ENCODE measurements at regions not wholly inside any gene's neighbourhood (a gene's known extent, or its start where the extent isn't known, plus 50 kb on each side); places are given as distances from the start of the nearest gene placed in this dataset.
"Not testable (repeated sequence)": the region's sequence is repeated elsewhere in the genome, so short reads cannot be mapped to it uniquely, and the experiment has no call there.

DNA sequence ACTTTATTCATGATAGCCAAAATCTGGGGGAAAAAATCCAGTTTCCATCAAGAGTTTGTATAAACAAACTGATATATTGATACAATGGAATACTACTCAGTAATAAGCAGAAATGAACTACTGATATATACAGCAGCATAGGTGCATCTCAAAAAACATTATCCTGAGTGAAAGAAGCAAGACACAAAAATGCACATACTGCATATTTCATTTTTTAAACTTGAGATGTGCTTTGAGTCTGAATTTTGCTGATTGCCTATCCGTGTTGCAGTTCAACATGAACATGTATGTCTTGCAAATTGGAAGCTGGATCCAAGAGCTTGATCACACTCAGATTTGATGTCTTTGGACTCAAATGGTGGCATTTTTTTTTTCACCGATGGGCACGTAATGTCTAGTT, 132.4 kb downstream of the TSEN15 start:
- no peak for DNase-seq (ENCODE audit: low read depth in 2 of 2)

DNA sequence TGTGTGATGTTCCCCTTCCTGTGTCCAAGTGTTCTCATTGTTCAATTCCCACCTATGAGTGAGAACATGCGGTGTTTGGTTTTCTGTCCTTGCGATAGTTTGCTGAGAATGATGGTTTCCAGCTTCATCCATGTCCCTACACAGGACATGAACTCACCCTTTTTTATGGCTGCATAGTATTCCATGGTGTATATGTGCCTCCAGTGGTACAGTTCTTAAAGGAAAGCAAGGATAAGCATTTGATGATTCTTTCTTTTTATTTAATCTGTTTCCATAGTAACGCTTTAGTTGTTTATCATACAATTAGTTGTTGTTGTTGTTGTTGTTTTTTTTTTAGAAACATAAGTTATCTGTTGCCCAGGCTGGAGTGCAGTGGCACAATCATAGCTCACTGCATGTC, 133.1 kb downstream of the TSEN15 start:
- not testable (repeated sequence) for DNase-seq (ENCODE audit: low read depth in 2 of 2)

DNA sequence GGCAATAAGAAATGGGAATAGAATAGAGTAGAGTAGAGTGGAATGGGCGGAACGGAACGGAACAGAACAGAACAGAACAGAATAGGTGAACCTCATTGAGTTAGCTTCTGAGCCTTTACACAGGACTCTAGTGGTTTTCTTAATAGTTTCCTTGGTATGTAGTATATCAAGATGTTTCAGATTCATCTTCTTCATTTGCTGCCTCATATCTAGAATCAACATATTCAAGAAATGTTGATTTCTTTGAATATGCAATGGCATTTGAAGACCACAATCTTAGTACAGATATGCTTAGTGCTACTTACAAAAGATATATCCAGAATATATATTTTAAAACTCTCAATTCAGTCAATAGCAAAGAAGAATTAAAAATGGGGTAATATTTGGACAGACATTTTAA, 133.8 kb downstream of the TSEN15 start:
- no peak for DNase-seq (ENCODE audit: low read depth in 2 of 2)

DNA sequence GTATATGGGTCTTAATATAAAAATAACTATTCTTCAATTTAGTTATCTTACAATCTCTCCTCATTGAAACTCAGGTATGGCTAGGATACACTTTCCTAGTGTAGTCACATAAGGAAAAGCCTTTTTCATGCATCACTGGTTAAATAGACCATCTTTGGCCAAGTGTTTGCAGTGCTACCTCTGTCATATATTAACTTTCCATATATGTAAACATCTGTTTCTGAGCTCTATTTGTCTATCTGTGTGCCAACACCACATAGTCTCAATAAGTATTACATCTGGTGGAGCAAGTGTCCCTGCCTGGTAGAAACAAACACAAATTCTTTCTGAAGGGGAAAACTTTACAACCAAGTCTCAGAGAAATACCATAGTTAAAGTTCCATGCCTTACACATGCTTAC, 134.6 kb downstream of the TSEN15 start:
- DNase-seq (ENCODE audit: low read depth in 2 of 2): no peak

DNA sequence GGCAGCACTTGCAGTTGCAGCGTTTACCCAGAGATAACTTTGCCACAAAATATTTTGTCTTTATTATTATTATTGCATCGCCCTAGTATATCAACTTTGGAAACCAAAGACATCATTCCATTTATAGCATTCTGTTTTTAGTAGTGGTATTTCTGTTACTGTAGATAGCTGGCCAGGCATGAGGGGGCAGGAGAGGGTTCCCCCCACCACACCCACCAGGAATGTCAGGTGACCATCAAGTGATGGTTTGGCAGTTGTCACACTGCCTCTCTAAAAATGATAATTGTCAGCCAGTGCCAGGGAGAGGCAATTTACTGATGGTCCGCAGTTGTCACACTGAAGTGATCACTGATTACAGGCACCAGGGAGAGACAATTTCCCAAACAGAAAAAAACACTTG, 135.6 kb downstream of the TSEN15 start:
- DNase-seq (ENCODE audit: low read depth in 2 of 2): no peak

DNA sequence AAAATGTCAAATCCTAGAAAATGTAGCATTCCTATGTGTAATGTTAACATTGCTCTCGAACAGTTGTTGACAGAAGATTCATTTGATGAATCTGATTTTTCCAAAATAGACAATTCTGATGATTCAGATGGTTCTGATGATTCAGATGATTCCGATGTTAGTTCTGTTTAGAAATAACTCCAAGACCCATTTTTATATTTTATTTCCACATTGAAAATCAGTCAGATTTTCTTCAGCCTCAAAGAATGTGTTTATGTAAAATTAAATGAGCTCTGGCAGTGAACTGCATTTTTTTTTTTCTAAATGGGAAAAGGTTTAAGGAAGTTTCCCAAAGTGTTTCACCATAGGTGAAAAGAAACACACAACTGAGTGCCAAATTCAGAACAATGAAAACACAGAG, 136.5 kb downstream of the TSEN15 start:
- no peak for DNase-seq (ENCODE audit: low read depth in 2 of 2)

DNA sequence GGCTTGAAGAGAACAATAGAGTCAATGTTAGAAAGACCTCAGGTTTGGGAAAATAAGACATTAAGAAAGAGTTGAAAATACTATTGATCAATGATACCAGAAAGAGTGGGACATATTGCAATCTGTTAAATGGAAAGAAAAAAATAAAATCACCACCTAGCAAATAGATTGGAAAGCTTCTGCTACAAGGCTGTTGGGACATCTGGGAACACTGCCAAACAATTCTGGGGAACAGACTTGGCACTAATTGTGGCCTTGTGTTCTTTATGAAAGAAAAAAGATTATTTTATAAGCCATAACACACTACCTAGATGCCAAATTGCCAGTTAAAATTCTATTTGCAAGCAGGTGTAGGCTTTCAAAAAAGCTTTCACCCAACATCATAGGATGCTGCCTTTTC, 137.8 kb downstream of the TSEN15 start:
- DNase-seq (ENCODE audit: low read depth in 2 of 2): no peak

DNA sequence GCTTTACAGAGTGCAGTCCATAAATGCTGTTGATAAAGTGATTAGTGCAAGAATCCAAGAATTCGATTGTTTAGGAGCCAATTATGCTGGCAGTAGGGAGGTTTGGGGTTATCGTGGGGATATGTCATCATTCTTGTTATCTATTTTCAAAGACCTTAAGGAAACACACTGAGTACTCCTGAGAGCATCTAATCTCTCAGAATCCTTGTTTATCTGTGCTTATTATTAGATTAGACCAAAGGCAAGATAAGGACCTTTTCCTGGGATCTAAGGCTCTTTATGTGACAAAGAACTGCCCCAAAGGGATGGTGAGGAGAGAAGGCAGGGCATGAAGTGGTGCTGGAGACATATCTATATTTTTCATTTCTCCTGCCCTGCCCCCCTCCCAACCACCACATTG, 139.1 kb downstream of the TSEN15 start:
- no peak for DNase-seq (ENCODE audit: low read depth in 2 of 2)

DNA sequence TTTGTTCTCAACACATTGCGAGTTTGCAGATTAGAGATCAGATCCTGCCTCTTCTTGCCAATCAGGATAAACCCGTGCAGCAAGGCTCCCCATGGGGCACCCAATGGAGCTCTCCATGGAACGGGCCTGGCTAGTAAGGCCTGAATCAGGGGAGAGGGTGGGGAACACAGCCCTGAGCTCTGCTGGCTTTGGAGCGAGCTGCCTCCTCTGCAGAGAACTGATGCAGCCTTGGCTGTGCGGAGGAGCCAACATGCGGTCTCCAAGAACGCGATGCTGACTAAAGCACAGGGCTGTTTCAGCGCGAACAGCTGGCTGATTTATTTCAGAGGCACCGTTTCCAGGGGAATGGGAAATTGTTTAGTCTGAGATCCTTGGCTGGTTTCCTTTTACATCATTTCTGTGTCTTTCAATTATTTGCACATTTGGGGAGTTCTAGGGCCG, 139.7 kb downstream of the TSEN15 start:
- no peak for DNase-seq (ENCODE audit: low read depth in 2 of 2)

DNA sequence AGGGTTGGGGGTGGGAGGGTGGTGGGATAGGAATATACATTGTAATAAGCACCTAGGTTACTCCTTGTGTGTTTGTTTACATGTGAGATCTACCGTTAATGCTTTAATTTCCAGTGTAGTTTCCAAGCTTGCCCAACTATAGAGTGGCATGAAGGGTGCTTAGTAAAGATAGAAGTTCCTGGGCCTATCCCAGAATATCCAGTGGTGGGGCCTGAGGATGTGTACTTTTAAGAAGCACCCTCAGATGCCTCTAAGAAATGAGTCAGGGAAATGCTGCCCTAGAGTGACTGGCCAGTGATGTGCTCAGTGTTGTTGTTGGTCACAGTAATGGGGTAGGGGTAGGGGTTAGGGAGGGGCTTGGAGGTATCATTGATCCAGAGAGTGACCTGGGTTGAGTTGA, 141.3 kb downstream of the TSEN15 start:
- DNase-seq (ENCODE audit: low read depth in 2 of 2): no peak

DNA sequence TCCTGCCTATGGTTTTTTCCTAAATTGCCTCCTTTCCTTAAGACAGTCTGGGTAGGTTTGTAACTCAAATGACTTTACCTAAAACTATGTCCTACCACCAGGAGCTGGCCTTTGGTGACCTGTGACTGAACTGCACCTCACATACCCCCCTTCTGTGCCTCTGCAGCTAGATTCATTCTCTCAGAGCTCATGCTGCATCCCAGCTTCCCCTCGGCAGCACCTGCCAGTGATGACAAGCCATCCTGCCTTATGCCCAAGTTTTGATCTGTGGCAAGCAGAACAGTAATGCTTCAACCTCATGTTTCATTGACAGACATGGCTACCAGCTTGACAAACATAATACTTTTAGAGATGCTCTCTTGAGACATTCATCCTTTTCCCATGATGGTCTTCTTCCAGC, 141.9 kb downstream of the TSEN15 start:
- no peak for DNase-seq (ENCODE audit: low read depth in 2 of 2)

DNA sequence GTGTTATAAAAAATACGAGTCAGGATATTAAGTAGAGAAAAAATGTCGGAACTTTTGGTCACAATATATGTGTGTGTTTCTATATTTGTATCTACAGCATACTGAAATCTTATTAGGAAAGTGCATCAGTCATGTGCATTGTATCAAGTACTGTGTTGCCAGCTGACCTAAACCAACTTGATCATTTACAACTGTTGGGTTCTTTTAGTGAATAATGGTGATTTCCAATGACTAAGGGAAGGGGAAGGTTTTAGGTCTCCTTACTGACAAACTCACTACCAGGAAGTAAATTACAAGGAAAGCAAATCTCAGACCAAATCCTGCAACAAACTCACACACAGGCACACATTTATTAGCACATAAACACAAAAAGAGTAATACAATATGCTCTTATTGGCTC, 142.7 kb downstream of the TSEN15 start:
- DNase-seq (ENCODE audit: low read depth in 2 of 2): no peak

DNA sequence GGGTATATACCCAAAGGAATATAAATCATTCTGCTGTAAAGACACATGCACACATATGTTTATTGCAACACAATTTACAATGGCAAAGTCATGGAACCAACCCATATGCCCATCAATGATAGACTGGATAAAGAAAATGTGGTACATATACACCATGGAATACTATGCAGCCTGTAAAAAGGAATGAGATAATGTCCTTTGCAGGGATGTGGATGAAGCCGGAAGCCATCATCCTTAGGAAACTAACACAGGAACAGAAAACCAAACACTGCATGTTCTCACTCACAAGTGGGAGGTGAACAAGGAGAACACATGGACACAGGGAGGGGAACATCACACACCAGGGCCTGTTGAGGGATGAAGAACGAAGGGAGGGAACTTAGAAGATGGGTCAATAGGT, 144.2 kb downstream of the TSEN15 start:
- not testable (repeated sequence) for DNase-seq (ENCODE audit: low read depth in 2 of 2)

DNA sequence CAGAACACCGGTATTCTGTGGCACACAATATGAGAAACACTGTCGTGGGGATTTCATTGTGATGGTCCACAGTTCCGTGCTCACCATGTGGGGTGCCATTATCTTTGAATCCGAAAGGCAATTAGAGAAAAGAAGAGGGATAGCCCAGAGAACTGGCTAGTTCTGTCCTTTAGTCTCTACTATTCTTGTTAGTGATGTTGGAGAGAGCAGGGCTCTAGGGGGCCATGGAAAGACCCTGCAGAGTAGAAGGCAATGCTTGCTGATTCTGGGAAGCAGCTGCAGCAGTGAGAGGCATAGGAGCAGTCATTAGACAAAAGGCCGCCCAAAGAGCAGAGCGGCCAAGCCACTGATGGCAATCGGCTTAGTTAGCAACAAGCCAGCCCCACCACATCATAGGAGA, 146.3 kb downstream of the TSEN15 start:
- DNase-seq (ENCODE audit: low read depth in 2 of 2): no peak

DNA sequence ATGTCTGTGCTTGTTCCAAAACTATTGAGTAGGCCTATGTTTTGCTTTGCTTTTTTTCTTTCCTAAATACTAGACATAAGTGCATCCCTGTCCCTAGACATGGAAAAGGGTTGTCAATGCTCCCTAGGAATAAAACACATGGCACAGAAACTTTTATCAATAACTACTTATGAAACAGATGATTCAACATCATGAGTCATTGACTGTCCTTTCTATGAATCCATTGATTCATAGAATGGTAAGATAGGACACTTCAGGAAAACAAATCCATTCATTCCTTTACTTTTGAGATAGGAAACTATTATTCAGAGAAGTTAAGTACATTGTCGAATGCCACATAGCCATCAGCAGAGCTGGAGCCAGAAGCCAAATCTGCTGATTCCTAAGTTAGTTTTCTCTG, 147.5 kb downstream of the TSEN15 start:
- DNase-seq (ENCODE audit: low read depth in 2 of 2): no peak

DNA sequence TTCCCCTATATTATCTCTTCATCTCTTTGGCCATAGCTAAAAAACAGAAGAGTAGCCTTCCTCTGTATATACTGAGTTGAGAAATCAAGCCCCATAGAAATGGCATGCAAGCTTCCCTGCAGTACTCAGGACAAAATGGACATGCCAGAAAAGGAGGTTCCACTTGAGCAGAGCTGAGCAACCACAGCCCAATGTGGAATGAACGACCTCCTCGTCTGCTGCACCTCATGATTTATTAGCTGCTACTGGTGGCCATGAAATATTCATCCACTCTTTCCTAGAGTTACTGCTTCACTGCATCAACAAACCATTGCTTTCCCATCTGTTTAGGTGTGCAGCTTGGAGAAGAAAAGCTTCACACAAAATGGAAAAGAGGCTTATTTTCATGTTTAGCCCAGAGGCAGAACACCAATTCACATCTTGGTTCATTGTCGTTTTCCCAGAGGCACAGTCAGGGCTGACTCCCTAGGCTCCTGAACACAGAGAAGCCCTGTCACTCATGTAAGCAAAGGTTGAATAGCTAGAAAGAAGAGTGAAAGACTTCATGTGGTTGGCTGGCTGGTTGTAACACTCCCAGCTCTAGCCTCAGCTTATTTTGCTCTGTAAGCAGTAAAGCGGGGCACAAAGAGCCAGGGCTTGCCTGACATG, 148.0 kb downstream of the TSEN15 start:
- no peak for DNase-seq (ENCODE audit: low read depth in 2 of 2)

DNA sequence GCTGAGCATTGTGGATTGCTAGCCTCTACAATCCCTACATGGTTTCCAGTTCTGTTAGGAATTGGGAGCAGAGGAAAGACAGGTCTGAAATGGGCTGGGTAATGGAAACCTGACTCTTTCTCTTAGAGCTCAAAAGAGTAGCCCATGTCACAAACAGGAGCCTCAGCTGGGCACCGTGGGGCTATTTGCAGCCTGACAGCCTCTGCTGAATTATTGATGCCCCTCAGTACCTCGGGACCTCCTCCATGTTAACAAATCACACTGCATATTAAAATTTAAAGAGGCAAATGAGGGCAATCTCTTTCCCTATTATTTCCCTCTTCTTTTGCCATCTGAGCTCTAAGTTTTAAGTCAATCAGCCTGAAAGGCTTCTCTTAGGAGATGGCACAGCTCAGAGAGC, 157.1 kb downstream of the TSEN15 start:
- DNase-seq (ENCODE audit: low read depth in 2 of 2): no peak

DNA sequence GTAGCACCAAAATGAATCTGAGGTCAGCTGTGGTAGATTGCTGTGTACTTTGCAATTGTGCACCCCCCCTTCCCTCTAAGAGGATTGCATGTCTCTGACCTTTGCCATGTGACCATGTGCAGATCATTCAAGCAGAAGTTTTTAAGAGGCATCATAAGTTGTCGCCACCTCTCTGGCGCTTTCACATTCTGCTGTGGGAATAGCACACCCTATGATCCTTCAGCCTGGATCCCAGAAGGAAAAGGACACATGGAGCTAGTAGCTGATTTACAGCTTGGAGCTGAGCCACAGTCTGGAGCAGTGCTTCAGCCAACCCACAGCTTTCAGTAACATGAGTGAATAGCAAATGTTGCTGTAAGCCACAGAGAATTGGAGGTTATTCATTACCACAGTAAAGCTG, 158.5 kb downstream of the TSEN15 start:
- no peak for DNase-seq (ENCODE audit: low read depth in 2 of 2)

DNA sequence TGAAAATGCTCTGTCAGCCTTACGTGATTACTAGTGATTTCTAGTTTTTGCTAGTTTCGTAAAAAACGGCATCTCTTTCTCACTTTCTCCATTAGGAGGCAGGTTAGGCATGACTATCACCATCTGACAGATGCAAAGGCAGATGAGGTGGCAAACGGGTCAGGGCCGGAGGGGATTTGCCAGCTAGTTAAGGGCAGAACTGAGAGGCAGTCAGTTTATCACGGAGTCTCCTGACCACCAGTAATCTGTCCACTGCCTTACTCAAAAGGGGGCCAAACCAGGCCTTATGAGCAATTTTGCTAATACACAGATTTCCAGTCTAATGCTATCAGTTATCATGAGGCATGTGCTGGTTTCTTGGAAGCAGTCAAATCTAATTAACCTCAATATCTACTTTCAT, 159.3 kb downstream of the TSEN15 start:
- DNase-seq (ENCODE audit: low read depth in 2 of 2): no peak

DNA sequence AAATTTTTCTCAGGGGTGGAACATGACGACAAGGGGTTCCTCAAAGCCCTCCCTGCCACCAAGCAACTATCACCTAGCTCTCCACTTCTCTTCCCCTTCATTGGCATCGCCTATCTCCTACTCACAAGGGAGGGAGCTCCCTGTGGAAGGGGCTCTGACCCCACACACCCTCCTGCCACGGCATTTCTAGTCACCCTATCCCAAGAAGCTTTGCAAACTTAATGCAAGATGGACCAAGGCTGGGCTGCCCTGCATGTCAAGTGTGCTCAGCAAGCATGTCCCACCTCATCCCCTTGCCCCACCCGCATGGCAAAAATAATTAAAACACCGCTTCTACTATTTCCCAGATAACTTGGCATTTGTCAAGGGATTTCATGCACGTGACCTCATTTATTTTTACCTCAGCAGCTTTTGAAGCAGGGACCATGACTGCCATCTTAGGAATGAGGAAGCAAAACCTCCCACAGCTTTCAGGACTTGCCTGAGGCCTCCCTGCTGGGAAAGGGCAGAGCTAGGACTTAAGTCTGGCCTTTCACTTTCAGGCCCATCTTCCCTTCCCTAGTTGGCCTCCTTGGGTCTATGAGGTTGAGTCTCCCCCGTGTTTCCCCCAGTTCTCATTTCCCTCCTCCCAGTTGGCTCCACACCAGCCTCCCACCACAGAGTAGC, 161.3 kb downstream of the TSEN15 start:
- no peak for DNase-seq (ENCODE audit: low read depth in 2 of 2)

DNA sequence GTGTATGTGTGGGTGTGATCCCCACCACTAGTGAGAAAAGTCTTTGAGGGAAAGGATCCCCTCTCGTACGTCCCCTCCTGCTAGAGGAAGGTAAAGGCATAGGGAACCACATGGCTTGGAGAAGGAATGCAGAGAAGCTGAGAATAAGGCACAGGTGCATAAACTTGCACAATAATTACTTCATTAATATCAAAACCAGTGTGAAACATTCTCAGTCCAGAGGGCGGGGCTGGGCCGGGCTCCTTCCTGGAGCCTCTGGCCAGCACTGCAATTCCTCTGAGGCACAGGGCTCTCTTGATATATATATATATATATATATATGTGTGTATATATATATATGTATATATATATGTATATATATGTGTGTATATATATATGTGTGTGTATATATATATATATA, 162.6 kb downstream of the TSEN15 start:
- DNase-seq (ENCODE audit: low read depth in 2 of 2): no peak

DNA sequence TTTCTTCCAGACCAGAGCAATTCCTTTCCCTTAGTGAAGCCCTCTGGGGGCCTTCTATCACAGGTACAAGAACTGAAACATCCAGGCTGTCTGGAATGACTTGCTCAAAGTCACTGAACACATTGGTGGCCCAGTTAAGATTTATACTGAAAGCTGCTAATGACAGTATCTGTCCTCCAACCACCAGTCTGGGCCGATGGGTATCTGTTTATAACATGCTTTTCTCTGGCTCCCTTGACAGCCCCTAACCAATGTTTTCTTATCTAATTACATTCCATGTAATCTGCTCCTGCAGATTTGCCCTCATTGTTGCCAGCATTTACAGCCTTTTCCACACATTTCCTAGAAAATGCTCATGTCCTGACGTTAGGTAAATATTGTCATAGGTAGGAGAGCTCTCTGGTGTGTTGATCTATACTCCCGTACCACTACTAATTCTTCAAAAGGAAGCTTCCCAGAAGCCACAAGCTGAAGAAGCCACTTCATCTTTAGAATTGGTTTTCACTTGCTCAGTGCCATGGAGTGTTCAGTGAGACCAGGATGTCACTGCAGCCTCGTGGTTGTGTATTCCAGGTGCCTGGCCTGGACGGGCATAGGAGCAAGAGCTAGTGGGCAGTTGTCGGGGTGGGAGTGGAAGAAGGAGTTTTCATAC, 163.9 kb downstream of the TSEN15 start:
- no peak for DNase-seq (ENCODE audit: low read depth in 2 of 2)

DNA sequence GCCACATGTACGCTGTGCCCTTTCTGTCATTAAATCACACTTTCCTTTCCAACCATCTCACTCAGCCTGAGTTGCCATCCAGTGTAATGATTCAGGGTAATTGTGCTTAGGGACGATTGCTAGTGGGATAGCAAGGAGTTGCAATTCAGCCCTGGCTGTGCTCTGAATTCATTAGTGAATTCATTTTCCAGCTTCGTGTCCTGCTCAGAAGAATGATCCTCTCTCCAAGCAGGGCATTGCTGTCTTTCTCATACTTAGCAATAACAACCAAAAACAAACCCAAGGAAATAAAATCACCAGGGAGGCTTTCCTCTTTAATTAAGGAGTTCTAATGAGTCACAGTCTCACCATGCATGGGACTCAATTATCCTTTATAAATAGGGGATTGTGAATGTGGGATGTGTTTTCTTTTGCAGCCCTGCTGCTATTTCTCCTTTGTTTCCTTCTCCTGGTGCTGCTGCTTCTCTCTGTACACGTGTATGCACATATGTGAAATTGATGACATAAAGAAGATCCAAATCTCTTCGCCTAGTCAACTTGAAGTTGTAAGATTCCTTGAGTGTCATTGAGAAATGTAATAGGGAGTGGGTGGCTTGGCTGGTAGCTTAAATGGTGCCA, 167.0 kb downstream of the TSEN15 start:
- DNase-seq (ENCODE audit: low read depth in 2 of 2): no peak

Data from stimulated activated CD4-positive, alpha-beta T cell treated with anti-CD3 and anti-CD28 coated beads, Interleukin-15, amount 100 ng/mL, for 48 hours (primary cell).